Upper lobe of left lung (tissue), 6 donors: ENCODE measurements at regions not wholly inside any gene's neighbourhood (a gene's known extent, or its start where the extent isn't known, plus 50 kb on each side); places are given as distances from the start of the nearest gene placed in this dataset.
"Not testable (repeated sequence)": the region's sequence is repeated elsewhere in the genome, so short reads cannot be mapped to it uniquely, and the experiment has no call there.

ENCODE experiments used
- ATAC-seq, 2 donors: fragments of 200-7000 bp; cut with Tn5 transposase; one replicate each; pipeline ENCODE4 v1.9.1; 2022; ENCODE audit warnings: mild to moderate bottlenecking in 2 of 2, moderate library complexity in 2 of 2; ENCODE audit not compliant: low FRiP score in 2 of 2
- DNase-seq, 2 donors: peaks; one replicate each; pipeline ENCODE4 v3.0.0-alpha.2; 2019 to 2020
- H3K27ac ChIP-seq, 4 donors: fragments of 200-600 bp; sonication (generic); one replicate each; pipeline ENCODE4 v1.5.1; 2016 to 2019
- H3K27me3 ChIP-seq, 4 donors: fragments of 200-600 bp; sonication (generic); one replicate each; pipeline ENCODE4 v1.5.1; 2017 to 2019
- H3K36me3 ChIP-seq, 4 donors: fragments of 200-600 bp; sonication (generic); one replicate each; pipeline ENCODE4 v1.5.1; 2016 to 2019
- H3K4me1 ChIP-seq, 4 donors: fragments of 200-600 bp; sonication (generic); one replicate each; pipeline ENCODE4 v1.5.1; 2018 to 2019
- H3K4me3 ChIP-seq, 4 donors: fragments of 200-600 bp; sonication (generic); one replicate each; pipeline ENCODE4 v1.5.1; 2017 to 2019; ENCODE audit warnings: mild to moderate bottlenecking in 2 of 4, moderate library complexity in 1 of 4
- H3K9me3 ChIP-seq, 4 donors: fragments of 200-600 bp; sonication (generic); one replicate each; pipeline ENCODE4 v1.5.1; 2018 to 2019
- CTCF ChIP-seq, 6 experiments: fragments of 450-650 bp in 4 of 6; fragments of 200-600 bp in 2 of 6; sonication (generic) in 2 of 6; IDR thresholded peaks; one replicate each; pipeline ENCODE4 v1.5.1; 2016 to 2019; ENCODE audit warnings: antibody characterized with exemption in 6 of 6
- EP300 ChIP-seq, 4 donors: sonication (generic); formaldehyde crosslinking; IDR thresholded peaks; one replicate each; pipeline ENCODE4 v1.5.1; 2017; ENCODE audit warnings: antibody characterized with exemption in 4 of 4, control low read depth in 2 of 4
- POLR2A ChIP-seq, 4 donors: fragments of 450-650 bp; IDR thresholded peaks; one replicate each; pipeline ENCODE4 v1.5.1; 2016 to 2017; ENCODE audit warnings: antibody characterized with exemption in 4 of 4, mild to moderate bottlenecking in 2 of 4
- POLR2AphosphoS5 ChIP-seq, 2 donors: sonication (generic); formaldehyde crosslinking; IDR thresholded peaks; one replicate each; pipeline ENCODE4 v1.5.1; 2017; ENCODE audit warnings: antibody characterized with exemption in 2 of 2
- WGBS, 2 donors: methylation state at CpG; one replicate each; pipeline ENCODE4 v1.1.5; 2017 to 2018; 5-methylcytosine and 5-hydroxymethylcytosine counted together
- donor health status: DM: no; HTN: no; CAD: no; lungs with moderate emphysema.
- donor health status: DM: no; HTN: yes; CAD: no; lungs with severe emphysema.

- Histone ChIP-seq H3K4me3 (no peak overlapping the region), H3K9me3 (no peaks in the 10 kb centered on the region), H3K27me3 (no peaks in the 10 kb centered on the region), H3K27ac (no peak overlapping the region), H3K4me1 (no peaks in the 10 kb centered on the region), H3K36me3 (no peaks in the 10 kb centered on the region)
- 75 to 83% methylated on average over 4 of the region's 4 CpGs for WGBS, 2 donors
- no peak for ATAC-seq
- DNase-seq = no peak
- no peak for TF ChIP-seq POLR2AphosphoS5 (IDR thresholded peaks at IDR 0.05)
- no peak for TF ChIP-seq POLR2A (IDR thresholded peaks at IDR 0.05)
- TF ChIP-seq CTCF (IDR thresholded peaks at IDR 0.05) = no peak
- TF ChIP-seq EP300 (IDR thresholded peaks at IDR 0.05) = no peak
Observed at GRCh38 chr13:44646044-44646443, 69.9 kb upstream of the TSC22D1 start.

- Histone ChIP-seq H3K36me3 (no peaks in the 10 kb centered on the region), H3K27me3 (no peaks in the 10 kb centered on the region), H3K9me3 (no peaks in the 10 kb centered on the region), H3K27ac (no peak overlapping the region), H3K4me1 (no peaks in the 10 kb centered on the region), H3K4me3 (no peak overlapping the region)
- DNase-seq (no peak), ATAC-seq (peak in 1 of 2 donors; percentile 19)
- TF ChIP-seq CTCF (IDR thresholded peaks at IDR 0.05) = no peak
- no peak for TF ChIP-seq POLR2A (IDR thresholded peaks at IDR 0.05)
- WGBS, 2 donors = 92 to 94% methylated on average over 7 of the region's 7 CpGs
Observed at GRCh38 chr13:44643256-44643655, 67.1 kb upstream of the TSC22D1 start.

- ATAC-seq = no peak
Observed at GRCh38 chr13:44637581-44637980, 61.5 kb upstream of the TSC22D1 start.

GRCh38 chr13:44629465-44630183 is 53.5 kb upstream of the TSC22D1 start:
- TF ChIP-seq POLR2A (IDR thresholded peaks at IDR 0.05) (no peak), CTCF (IDR thresholded peaks at IDR 0.05) (no peak), EP300 (IDR thresholded peaks at IDR 0.05) (no peak), POLR2AphosphoS5 (IDR thresholded peaks at IDR 0.05) (no peak)
- DNase-seq (no peak), ATAC-seq (no peak)
- no peak overlapping the region for H3K27ac ChIP-seq
- H3K4me3 ChIP-seq = no peak overlapping the region
- H3K27me3 ChIP-seq = no peaks in the 10 kb centered on the region
- no peaks in the 10 kb centered on the region for H3K36me3 ChIP-seq
- H3K9me3 ChIP-seq = no peaks in the 10 kb centered on the region
- 76 to 81% methylated on average over 2 of the region's 2 CpGs for whole genome bisulfite sequencing, 2 donors
- no peaks in the 10 kb centered on the region for H3K4me1 ChIP-seq

More at GRCh38 chr13:44637581-44637980, 61.5 kb upstream of the TSC22D1 start:
- no peak for DNase-seq
- no peak for TF ChIP-seq EP300 (IDR thresholded peaks at IDR 0.05)
- TF ChIP-seq POLR2AphosphoS5 (IDR thresholded peaks at IDR 0.05) = no peak
- no peak for TF ChIP-seq CTCF (IDR thresholded peaks at IDR 0.05)
- TF ChIP-seq POLR2A (IDR thresholded peaks at IDR 0.05) = no peak
- Histone ChIP-seq H3K27me3 (no peaks in the 10 kb centered on the region), H3K27ac (no peak overlapping the region), H3K4me3 (no peak overlapping the region), H3K36me3 (no peaks in the 10 kb centered on the region), H3K4me1 (no peaks in the 10 kb centered on the region), H3K9me3 (no peaks in the 10 kb centered on the region)

DNA sequence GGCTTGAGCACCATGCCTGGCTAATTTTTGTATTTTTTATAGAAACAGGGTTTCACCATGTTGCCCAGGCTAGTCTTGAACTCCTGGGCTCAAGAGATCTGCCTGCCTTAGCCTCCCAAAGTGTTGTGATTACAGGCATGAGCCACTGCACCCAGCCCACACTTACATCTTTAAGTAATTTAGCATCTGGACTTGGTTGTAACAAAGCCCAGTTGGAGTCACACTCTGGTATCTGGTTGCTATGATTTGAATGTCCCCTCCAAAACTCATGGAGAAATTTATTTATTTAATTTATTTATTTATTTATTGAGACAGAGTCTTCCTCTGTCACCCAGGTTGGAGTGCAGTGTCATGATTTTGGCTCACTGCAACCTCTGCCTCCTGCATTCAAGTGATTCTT is 52.7 kb upstream of the TSC22D1 start:
- H3K36me3 ChIP-seq, H3K9me3 ChIP-seq, ATAC-seq, H3K4me3 ChIP-seq, H3K27ac ChIP-seq, H3K4me1 ChIP-seq, DNase-seq, H3K27me3 ChIP-seq: not testable (repeated sequence)
